GM18511 (cell line): ENCODE measurements at regions not wholly inside any gene's neighbourhood (a gene's known extent, or its start where the extent isn't known, plus 50 kb on each side); places are given as distances from the start of the nearest gene placed in this dataset.

Experiments
- ATAC-seq: cut with Tn5 transposase; IDR thresholded peaks from one replicate; pipeline ENCODE4 v1.9.1; 2021; ENCODE audit warnings: mild to moderate bottlenecking, moderate library complexity; ENCODE audit not compliant: unreplicated experiment

GRCh38 chr10:24793648-24794379 lies 70.1 kb upstream of the ARHGAP21 start:
- ATAC-seq = no peak

GRCh38 chr10:24792638-24793037 lies 69.0 kb upstream of the ARHGAP21 start:
- ATAC-seq = no peak

GRCh38 chr10:24791084-24791726 lies 67.5 kb upstream of the ARHGAP21 start:
- ATAC-seq = peak; percentile 64

GRCh38 chr10:24790599-24790998 lies 66.9 kb upstream of the ARHGAP21 start:
- no peak for ATAC-seq

- no peak for ATAC-seq
Measured at GRCh38 chr10:24790073-24790472, 66.4 kb upstream of the ARHGAP21 start.

- ATAC-seq = no peak
Measured at GRCh38 chr10:24784923-24785322, 61.2 kb upstream of the ARHGAP21 start.

GRCh38 chr10:24784061-24784460 lies 60.4 kb upstream of the ARHGAP21 start:
- no peak for ATAC-seq

GRCh38 chr10:24783504-24783903 lies 59.8 kb upstream of the ARHGAP21 start:
- no peak for ATAC-seq

- ATAC-seq = no peak
Measured at GRCh38 chr10:24779737-24780136, 56.0 kb upstream of the ARHGAP21 start.

GRCh38 chr10:24778298-24778697 lies 54.6 kb upstream of the ARHGAP21 start:
- no peak for ATAC-seq

GRCh38 chr10:24777196-24777595 lies 53.5 kb upstream of the ARHGAP21 start:
- ATAC-seq = no peak

- no peak for ATAC-seq
Measured at GRCh38 chr10:24773939-24774589, 50.4 kb upstream of the ARHGAP21 start.
